ENCODE measurements at regions not wholly inside any gene's neighbourhood (a gene's known extent, or its start where the extent isn't known, plus 50 kb on each side); places are given as distances from the start of the nearest gene placed in this dataset.

- no peaks in the 10 kb centered on the region for H3K9me3 Mint-ChIP-seq
- no peak overlapping the region for H3K27ac Mint-ChIP-seq
Measured at GRCh38 chr14:58717211-58717610, 79.4 kb downstream of the DACT1 start.

DNA sequence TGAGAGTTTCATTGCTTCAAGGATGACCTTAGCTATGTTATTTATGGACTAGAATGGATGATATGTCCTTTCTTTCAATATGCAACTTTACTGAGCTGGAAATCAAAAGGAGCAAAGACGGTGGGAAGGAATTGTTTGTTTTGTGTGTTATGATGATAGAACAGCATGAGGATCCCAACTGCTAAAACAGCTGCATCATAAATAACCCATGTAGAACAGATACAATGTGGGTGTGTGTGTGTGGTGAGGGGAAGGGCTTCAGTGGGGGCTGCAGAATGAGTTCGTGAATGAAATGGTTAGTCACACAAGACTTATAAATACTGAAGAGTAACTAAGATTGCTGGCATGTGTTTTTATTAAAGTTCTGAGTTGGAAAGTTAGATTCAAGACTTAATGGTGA is 80.1 kb downstream of the DACT1 start:
- Mint-ChIP-seq H3K36me3 (ENCODE audit: low read depth) (no peaks in the 10 kb centered on the region), H3K27me3 (ENCODE audit: low read depth) (no peaks in the 10 kb centered on the region), H3K9me3 (no peaks in the 10 kb centered on the region), H3K27ac (no peak overlapping the region), H3K4me1 (ENCODE audit: low read depth) (peaks cover 12% of the 10 kb centered on the region), H3K4me3 (ENCODE audit: low read depth) (no peak overlapping the region)
- no peak for DNase-seq (ENCODE audit: low spot score)
- intact Hi-C loops (cut with micrococcal nuclease): no loop called here

More at GRCh38 chr14:58717211-58717610, 79.4 kb downstream of the DACT1 start:
- intact Hi-C loops (cut with micrococcal nuclease): no loop called here
- H3K27me3 Mint-ChIP-seq (ENCODE audit: low read depth): no peaks in the 10 kb centered on the region
- no peak overlapping the region for H3K4me3 Mint-ChIP-seq (ENCODE audit: low read depth)
- peaks cover 12% of the 10 kb centered on the region for H3K4me1 Mint-ChIP-seq (ENCODE audit: low read depth)
- DNase-seq (ENCODE audit: low spot score): no peak
- H3K36me3 Mint-ChIP-seq (ENCODE audit: low read depth): no peaks in the 10 kb centered on the region

DNA sequence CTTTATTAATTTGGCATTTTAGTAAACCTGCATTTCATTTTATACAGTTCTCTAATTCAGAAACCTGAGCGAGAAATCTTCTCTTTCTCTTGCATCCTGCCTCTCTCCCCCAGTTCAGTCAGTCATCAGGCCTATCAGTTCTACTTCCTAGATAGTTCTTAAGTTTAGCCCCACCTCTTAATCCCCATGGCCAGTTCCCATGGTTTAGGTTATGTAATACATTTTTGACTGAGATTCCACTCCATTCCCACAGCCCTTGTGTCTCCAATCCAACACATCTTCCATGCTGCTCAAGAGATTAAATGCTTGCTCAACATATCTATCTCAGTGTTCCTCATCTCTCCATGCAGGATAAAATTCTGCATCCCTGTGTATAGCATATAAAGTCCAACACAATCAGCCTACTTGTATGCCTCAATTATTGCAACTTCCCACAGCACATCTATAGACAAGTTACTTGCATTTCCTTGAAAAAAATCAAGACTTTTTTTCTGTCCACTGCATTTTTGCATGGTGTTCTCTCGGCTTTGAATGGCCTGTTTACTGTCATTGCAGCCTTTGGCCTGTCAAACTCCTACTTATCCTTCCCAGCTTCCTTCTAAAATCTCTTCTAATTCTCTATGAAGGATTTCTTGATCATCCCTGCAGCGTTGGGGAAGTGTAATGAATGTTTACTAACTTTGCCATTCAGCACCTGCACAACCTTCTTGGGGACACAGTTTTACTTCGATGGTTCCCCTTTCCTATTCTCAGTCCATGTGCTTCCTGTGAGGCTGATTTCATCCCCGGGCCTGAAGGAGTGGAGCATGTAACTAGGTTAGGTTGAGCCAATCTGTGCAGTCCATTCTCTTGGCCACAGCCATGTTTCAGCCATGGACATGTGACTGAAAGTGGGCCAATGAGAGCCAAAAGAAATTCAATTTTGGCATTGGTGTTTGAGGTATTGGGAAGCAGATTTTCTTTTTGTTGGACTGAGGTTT is 80.8 kb downstream of the DACT1 start:
- no peak overlapping the region for H3K4me3 Mint-ChIP-seq (ENCODE audit: low read depth)

GRCh38 chr14:58721723-58722122 is 84.0 kb downstream of the DACT1 start:
- Mint-ChIP-seq H3K36me3 (ENCODE audit: low read depth) (no peaks in the 10 kb centered on the region), H3K27ac (no peak overlapping the region), H3K9me3 (no peaks in the 10 kb centered on the region), H3K4me1 (ENCODE audit: low read depth) (peaks cover 13% of the 10 kb centered on the region), H3K27me3 (ENCODE audit: low read depth) (no peaks in the 10 kb centered on the region), H3K4me3 (ENCODE audit: low read depth) (no peak overlapping the region)
- no peak for DNase-seq (ENCODE audit: low spot score)
- intact Hi-C loops (cut with micrococcal nuclease): no loop called here

More for the DNA sequence above, 80.8 kb downstream of the DACT1 start:
- H3K4me1 Mint-ChIP-seq (ENCODE audit: low read depth): peaks cover 12% of the 10 kb centered on the region
- no peaks in the 10 kb centered on the region for H3K36me3 Mint-ChIP-seq (ENCODE audit: low read depth)
- H3K27me3 Mint-ChIP-seq (ENCODE audit: low read depth): no peaks in the 10 kb centered on the region
- H3K9me3 Mint-ChIP-seq: no peaks in the 10 kb centered on the region
- H3K27ac Mint-ChIP-seq: no peak overlapping the region
- intact Hi-C loops (cut with micrococcal nuclease): no loop called here
- no peak for DNase-seq (ENCODE audit: low spot score)

DNA sequence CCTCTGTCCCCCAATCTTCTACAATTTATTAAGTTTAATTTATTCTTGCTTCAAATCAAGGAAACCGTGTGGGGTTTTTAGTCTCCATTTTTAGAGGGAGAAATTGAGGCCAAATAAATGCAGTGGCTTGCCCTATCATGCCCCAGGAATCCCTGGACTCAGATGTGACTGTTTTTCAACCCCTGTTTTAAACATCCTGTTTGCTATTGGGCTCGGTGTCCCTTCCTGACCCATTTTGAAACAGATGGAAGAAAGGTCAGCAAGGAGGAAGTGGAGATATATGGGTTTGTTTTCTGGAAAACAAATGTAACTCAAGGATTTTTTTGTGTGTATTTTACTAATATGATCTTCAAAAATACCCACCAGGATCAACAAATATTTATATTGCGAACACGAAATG is 84.7 kb downstream of the DACT1 start:
- peaks cover 11% of the 10 kb centered on the region for H3K4me1 Mint-ChIP-seq (ENCODE audit: low read depth)
- intact Hi-C loops (cut with micrococcal nuclease): no loop called here
- no peak overlapping the region for H3K4me3 Mint-ChIP-seq (ENCODE audit: low read depth)
- no peaks in the 10 kb centered on the region for H3K36me3 Mint-ChIP-seq (ENCODE audit: low read depth)
- no peaks in the 10 kb centered on the region for H3K27me3 Mint-ChIP-seq (ENCODE audit: low read depth)
- no peaks in the 10 kb centered on the region for H3K9me3 Mint-ChIP-seq
- no peak for DNase-seq (ENCODE audit: low spot score)
- no peak overlapping the region for H3K27ac Mint-ChIP-seq

- Mint-ChIP-seq H3K36me3 (ENCODE audit: low read depth) (no peaks in the 10 kb centered on the region), H3K9me3 (no peaks in the 10 kb centered on the region), H3K27ac (no peak overlapping the region), H3K4me3 (ENCODE audit: low read depth) (no peak overlapping the region), H3K4me1 (ENCODE audit: low read depth) (peaks cover 6% of the 10 kb centered on the region), H3K27me3 (ENCODE audit: low read depth) (no peaks in the 10 kb centered on the region)
- intact Hi-C loops (cut with micrococcal nuclease): loop anchor here (1.0 kb wide), 1 partner anchor 11 kb away; no protein-coding TSS in a partner anchor
- DNase-seq (ENCODE audit: low spot score): no peak
Measured at GRCh38 chr14:58724206-58724605, 86.4 kb downstream of the DACT1 start.

DNA sequence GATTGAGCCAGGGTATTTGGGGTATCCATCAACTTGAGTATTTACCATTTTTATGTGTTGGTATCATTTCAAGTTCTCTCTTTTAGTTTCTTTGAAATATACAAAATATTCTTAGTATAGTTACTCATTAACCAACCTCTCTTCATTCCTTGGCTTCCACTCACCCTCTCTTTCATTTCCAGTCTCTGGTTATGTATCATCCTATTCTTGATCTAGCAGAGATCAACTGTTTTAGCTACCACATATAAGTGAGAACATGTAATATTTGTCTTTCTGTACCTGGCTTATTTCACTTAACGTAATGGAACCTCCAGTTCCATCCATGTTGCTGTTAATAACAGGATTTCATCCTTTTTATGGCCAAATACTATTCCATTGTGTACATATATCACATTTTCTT is 86.9 kb downstream of the DACT1 start:
- intact Hi-C loops (cut with micrococcal nuclease): loop anchor here (1.0 kb wide), 1 partner anchor 11 kb away; no protein-coding TSS in a partner anchor
- Mint-ChIP-seq H3K36me3 (ENCODE audit: low read depth) (no peaks in the 10 kb centered on the region), H3K27ac (no peak overlapping the region), H3K4me3 (ENCODE audit: low read depth) (no peak overlapping the region), H3K4me1 (ENCODE audit: low read depth) (peaks cover 6% of the 10 kb centered on the region), H3K27me3 (ENCODE audit: low read depth) (no peaks in the 10 kb centered on the region), H3K9me3 (no peaks in the 10 kb centered on the region)
- DNase-seq (ENCODE audit: low spot score): no peak

GRCh38 chr14:58725226-58725625 is 87.5 kb downstream of the DACT1 start:
- no peaks in the 10 kb centered on the region for H3K9me3 Mint-ChIP-seq
- no peak for DNase-seq (ENCODE audit: low spot score)
- H3K4me1 Mint-ChIP-seq (ENCODE audit: low read depth): peaks cover 6% of the 10 kb centered on the region
- H3K4me3 Mint-ChIP-seq (ENCODE audit: low read depth): no peak overlapping the region
- no peaks in the 10 kb centered on the region for H3K27me3 Mint-ChIP-seq (ENCODE audit: low read depth)
- H3K27ac Mint-ChIP-seq: no peak overlapping the region
- H3K36me3 Mint-ChIP-seq (ENCODE audit: low read depth): no peaks in the 10 kb centered on the region
- intact Hi-C loops (cut with micrococcal nuclease): no loop called here

DNA sequence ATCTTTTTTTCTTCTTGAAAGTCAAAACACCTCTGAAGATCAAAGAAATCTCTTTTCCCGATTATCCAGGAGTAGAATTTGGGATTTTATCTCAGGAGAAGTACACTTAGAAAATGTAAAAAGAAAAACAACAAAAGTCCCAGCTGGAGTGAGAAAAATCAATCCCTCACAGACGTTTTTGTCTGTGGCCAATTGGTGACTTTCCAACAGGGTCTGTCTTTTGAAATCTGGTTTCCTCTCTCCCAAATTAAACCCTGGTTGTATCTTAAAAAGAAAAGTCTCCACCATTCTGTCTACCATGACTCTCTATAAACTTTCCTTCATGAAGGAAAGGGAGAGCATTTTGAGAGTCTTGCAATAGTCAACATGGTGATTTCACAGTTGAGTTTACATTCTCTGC is 88.1 kb downstream of the DACT1 start:
- intact Hi-C loops (cut with micrococcal nuclease): no loop called here
- Mint-ChIP-seq H3K27me3 (ENCODE audit: low read depth) (no peaks in the 10 kb centered on the region), H3K4me3 (ENCODE audit: low read depth) (no peak overlapping the region), H3K36me3 (ENCODE audit: low read depth) (no peaks in the 10 kb centered on the region), H3K27ac (no peak overlapping the region), H3K9me3 (no peaks in the 10 kb centered on the region), H3K4me1 (ENCODE audit: low read depth) (peaks cover 6% of the 10 kb centered on the region)
- DNase-seq (ENCODE audit: low spot score): no peak

DNA sequence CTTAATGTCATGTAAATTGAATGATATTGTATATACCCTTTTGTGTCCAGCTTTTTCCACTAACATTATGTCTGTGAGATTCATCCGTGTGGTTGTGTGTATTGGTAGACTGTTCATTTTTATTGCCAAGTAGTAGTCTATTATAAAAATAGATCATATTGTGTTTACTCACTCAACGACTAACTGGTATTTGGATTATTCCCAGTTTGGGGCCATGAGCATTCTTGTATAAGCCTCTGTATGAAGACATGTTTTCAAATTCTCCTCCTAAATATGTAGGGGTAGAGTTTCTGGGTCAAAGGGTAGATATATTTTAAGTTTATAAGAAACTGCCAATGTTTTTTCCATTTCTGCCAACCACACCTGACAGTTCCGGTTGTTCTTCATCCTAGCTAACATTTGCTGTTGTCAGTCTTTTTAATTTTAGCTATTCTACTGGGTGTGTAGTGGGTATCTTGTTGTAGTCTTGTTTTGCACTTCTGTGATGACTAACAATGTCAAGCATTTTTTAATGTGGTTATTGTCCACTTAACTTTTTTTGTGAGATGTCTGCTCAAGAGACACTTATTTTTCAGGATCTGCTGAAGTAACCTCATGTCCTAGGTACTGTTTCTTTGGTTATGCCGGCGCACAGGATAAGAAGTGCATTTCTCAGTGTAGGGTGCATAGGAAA is 93.2 kb downstream of the DACT1 start:
- no peaks in the 10 kb centered on the region for H3K9me3 Mint-ChIP-seq
- no peaks in the 10 kb centered on the region for H3K27me3 Mint-ChIP-seq (ENCODE audit: low read depth)
- H3K4me3 Mint-ChIP-seq (ENCODE audit: low read depth): no peak overlapping the region
- intact Hi-C loops (cut with micrococcal nuclease): loop anchor here (5.0 kb wide), 1 partner anchor 159 kb away; no protein-coding TSS in a partner anchor
- DNase-seq (ENCODE audit: low spot score): no peak
- no peak overlapping the region for H3K27ac Mint-ChIP-seq
- no peaks in the 10 kb centered on the region for H3K36me3 Mint-ChIP-seq (ENCODE audit: low read depth)
- H3K4me1 Mint-ChIP-seq (ENCODE audit: low read depth): peaks cover 23% of the 10 kb centered on the region

DNA sequence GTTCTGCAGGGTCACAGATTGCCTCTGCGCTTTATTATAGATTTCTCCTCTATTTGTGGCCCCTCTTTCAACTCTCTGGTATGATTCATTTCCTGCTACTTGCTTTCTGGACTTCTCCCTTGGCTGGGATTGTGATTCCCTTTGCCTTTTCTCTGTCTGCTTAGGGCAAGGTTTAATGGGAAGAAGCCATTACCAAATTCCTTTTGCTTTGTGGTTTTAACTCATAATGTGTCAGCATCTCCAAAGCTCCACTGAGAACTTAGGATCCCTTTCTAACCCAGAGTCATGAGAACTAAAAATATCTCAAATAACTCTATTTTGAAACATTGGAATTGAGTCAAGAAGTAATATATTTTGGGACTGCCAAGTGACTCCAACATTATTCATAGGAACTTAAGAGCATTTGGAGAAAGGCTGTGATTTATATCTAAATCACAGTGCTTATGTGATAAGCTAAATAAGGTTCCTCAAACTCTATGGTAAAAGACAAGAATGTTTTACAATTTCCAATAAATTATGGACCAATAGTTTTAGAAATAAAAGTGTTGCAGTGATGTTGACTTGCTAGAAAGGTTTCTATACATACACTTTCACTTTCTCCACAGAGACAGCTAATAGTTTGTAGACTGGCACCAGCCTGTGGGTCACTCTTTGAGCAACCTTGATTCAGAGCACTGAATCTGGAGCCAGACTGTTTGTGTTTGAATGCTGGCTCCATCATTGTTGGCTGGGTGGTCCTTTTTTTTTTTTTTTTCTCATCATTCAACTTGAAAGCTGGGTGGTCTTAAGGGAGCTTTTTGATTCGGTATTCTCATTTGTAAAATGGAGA is 93.9 kb downstream of the DACT1 start:
- no peak for DNase-seq (ENCODE audit: low spot score)
- H3K27ac Mint-ChIP-seq: no peak overlapping the region
- H3K27me3 Mint-ChIP-seq (ENCODE audit: low read depth): no peaks in the 10 kb centered on the region
- intact Hi-C loops (cut with micrococcal nuclease): loop anchor here (5.0 kb wide), 1 partner anchor 159 kb away; no protein-coding TSS in a partner anchor
- no peaks in the 10 kb centered on the region for H3K9me3 Mint-ChIP-seq
- H3K4me3 Mint-ChIP-seq (ENCODE audit: low read depth): no peak overlapping the region
- H3K4me1 Mint-ChIP-seq (ENCODE audit: low read depth): peaks cover 26% of the 10 kb centered on the region
- H3K36me3 Mint-ChIP-seq (ENCODE audit: low read depth): no peaks in the 10 kb centered on the region

DNA sequence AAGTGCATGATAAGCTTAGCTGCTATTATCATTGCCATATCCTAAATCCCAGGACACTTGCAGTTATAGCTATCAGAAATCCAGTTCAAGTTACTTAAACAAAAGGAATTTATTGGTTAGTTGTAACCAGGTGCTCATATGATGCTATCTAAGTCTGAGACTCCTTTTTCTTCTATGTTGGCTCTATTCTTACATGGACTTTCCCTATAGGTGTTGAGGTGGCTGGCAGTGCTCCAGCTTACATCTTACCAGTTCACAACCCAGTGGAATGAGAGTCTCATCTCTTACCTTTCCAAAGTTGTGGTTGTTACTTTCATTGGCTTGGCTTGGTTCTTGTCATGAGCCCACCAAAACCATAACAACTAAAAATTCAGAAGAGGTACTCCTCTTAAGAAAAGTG is 94.6 kb downstream of the DACT1 start:
- Mint-ChIP-seq H3K4me3 (ENCODE audit: low read depth) (no peak overlapping the region), H3K27ac (no peak overlapping the region), H3K27me3 (ENCODE audit: low read depth) (no peaks in the 10 kb centered on the region), H3K36me3 (ENCODE audit: low read depth) (no peaks in the 10 kb centered on the region), H3K4me1 (ENCODE audit: low read depth) (peaks cover 27% of the 10 kb centered on the region), H3K9me3 (no peaks in the 10 kb centered on the region)
- intact Hi-C loops (cut with micrococcal nuclease): loop anchor here (5.0 kb wide), 1 partner anchor 160 kb away; no protein-coding TSS in a partner anchor
- no peak for DNase-seq (ENCODE audit: low spot score)
